CD4-positive, alpha-beta T cell (primary cell): ENCODE measurements at regions not wholly inside any gene's neighbourhood (a gene's known extent, or its start where the extent isn't known, plus 50 kb on each side); places are given as distances from the start of the nearest gene placed in this dataset.

Source experiments
- ATAC-seq: fragments of 200-7000 bp; cut with Tn5 transposase; one replicate; pipeline ENCODE4 v1.10.0; 2022; ENCODE audit warnings: mild to moderate bottlenecking; ENCODE audit not compliant: poor library complexity
- CTCF ChIA-PET: fragments of 350-600 bp; sonication (Branson Sonifier 250); formaldehyde crosslinking; loops from one replicate; lab custom pipeline; 2021; ENCODE audit warnings: antibody characterized with exemption, inconsistent platforms; lab: Charles Lee
- POLR2A ChIA-PET: fragments of 350-600 bp; sonication (Branson Sonifier 250); formaldehyde crosslinking; loops from one replicate; lab custom pipeline; 2021; ENCODE audit warnings: antibody characterized with exemption, inconsistent platforms; lab: Charles Lee
- DNase-seq, 14 experiments: peaks; one replicate each; pipeline ENCODE4 v3.0.0-alpha.2; 2013 to 2020; ENCODE audit warnings: mixed read lengths in 2 of 14
- H3K27ac ChIP-seq, 2 donors: one replicate each; pipeline versions ENCODE4 v1.5.1 to v1.7.0; 2013; ENCODE audit warnings: low read length in 2 of 2, low read depth in 1 of 2, mild to moderate bottlenecking in 1 of 2
- H3K27me3 ChIP-seq, 2 experiments: 1 replicate in 1 of 2; 2 replicates in 1 of 2; pipeline versions ENCODE4 v1.6.1 to v1.7.0; 2013; ENCODE audit warnings: low read length in 2 of 2, control low read depth in 1 of 2, mild to moderate bottlenecking in 1 of 2, moderate library complexity in 1 of 2; ENCODE audit not compliant: insufficient read depth in 2 of 2, control insufficient read depth in 1 of 2
- H3K36me3 ChIP-seq: one replicate; pipeline ENCODE4 v1.6.1; 2013; ENCODE audit warnings: low read length, control low read depth; ENCODE audit not compliant: insufficient read depth
- H3K4me1 ChIP-seq: one replicate; pipeline ENCODE4 v1.6.1; 2013; ENCODE audit warnings: low read length, control low read depth; ENCODE audit not compliant: insufficient read depth
- H3K4me3 ChIP-seq: one replicate; pipeline ENCODE4 v1.5.1; 2013; ENCODE audit warnings: mild to moderate bottlenecking, low read length, moderate library complexity
- H3K9me3 ChIP-seq, 2 experiments: 1 replicate in 1 of 2; 2 replicates in 1 of 2; pipeline versions ENCODE4 v1.6.1 to v1.7.0; 2013; ENCODE audit warnings: low read length in 2 of 2, mild to moderate bottlenecking in 2 of 2, control low read depth in 1 of 2, moderate library complexity in 1 of 2; ENCODE audit not compliant: control insufficient read depth in 1 of 2, insufficient read depth in 1 of 2
- H3K27ac Mint-ChIP-seq: one replicate; pipeline ENCODE4 v1.8.0; 2020; ENCODE audit warnings: mixed read lengths
- H3K27me3 Mint-ChIP-seq: one replicate; pipeline ENCODE4 v1.8.0; 2021; ENCODE audit warnings: mixed read lengths
- H3K36me3 Mint-ChIP-seq: one replicate; pipeline ENCODE4 v1.8.0; 2021; ENCODE audit warnings: low read depth, mixed read lengths
- H3K4me1 Mint-ChIP-seq: one replicate; pipeline ENCODE4 v1.8.0; 2021; ENCODE audit warnings: low read depth, mixed read lengths
- H3K4me3 Mint-ChIP-seq: one replicate; pipeline ENCODE4 v1.8.0; 2020; ENCODE audit warnings: mild to moderate bottlenecking, mixed read lengths
- H3K9me3 Mint-ChIP-seq: one replicate; pipeline ENCODE4 v1.8.0; 2020; ENCODE audit warnings: mixed read lengths
- CTCF ChIP-seq: fragments of 200-600 bp; IDR thresholded peaks from one replicate; pipeline ENCODE4 v1.8.0; 2022; ENCODE audit warnings: antibody characterized with exemption, mild to moderate bottlenecking
- intact Hi-C, 2 experiments: fragments of 100-400 bp; cut with DNase I in 1 of 2; cut with micrococcal nuclease in 1 of 2; formaldehyde crosslinking; loops; one replicate each; pipeline versions ENCODE4 v1.15.1 to v1.9.0; 2023 to 2025; cut with DNase I, micrococcal nuclease

- no peak for TF ChIP-seq CTCF
- DNase-seq = no peak
- Mint-ChIP-seq H3K27ac (no peak overlapping the region), H3K9me3 (no peaks in the 10 kb centered on the region), H3K4me3 (no peak overlapping the region), H3K4me1 (no peaks in the 10 kb centered on the region), H3K27me3 (peaks cover 14% of the 10 kb centered on the region), H3K36me3 (no peaks in the 10 kb centered on the region)
- no peak for ATAC-seq
- intact Hi-C loops = no loop called here
- H3K27me3 ChIP-seq = peaks cover 0 to 6% of the 10 kb centered on the region in 2 experiments
- POLR2A ChIA-PET = no interaction called here
- H3K27ac ChIP-seq = no peak overlapping the region
- H3K4me1 ChIP-seq = peaks cover 10% of the 10 kb centered on the region
- H3K9me3 ChIP-seq = peaks cover 0 to 8% of the 10 kb centered on the region in 2 experiments
- CTCF ChIA-PET = no interaction called here
- no peaks in the 10 kb centered on the region for H3K36me3 ChIP-seq
- H3K4me3 ChIP-seq = no peak overlapping the region
These were observed 73.2 kb downstream of the MRPL36 start for GRCh38 chr5:1726469-1726865.

- Histone ChIP-seq H3K4me1 (peaks cover 10% of the 10 kb centered on the region), H3K27ac (no peak overlapping the region), H3K27me3 (peaks cover 0 to 7% of the 10 kb centered on the region in 2 experiments), H3K4me3 (no peak overlapping the region), H3K9me3 (peaks cover 0 to 8% of the 10 kb centered on the region in 2 experiments), H3K36me3 (no peaks in the 10 kb centered on the region)
- Mint-ChIP-seq H3K36me3 (no peaks in the 10 kb centered on the region), H3K27ac (no peak overlapping the region), H3K27me3 (peaks cover 9% of the 10 kb centered on the region), H3K4me3 (peak overlapping the region; percentile 23), H3K9me3 (no peaks in the 10 kb centered on the region), H3K4me1 (no peaks in the 10 kb centered on the region)
- CTCF ChIA-PET = no interaction called here
- DNase-seq (peak in 1 of 14 experiments; percentile 5), ATAC-seq (no peak)
- intact Hi-C loops = no loop called here
- POLR2A ChIA-PET = no interaction called here
- TF ChIP-seq CTCF = no peak
These were observed 73.8 kb downstream of the MRPL36 start for GRCh38 chr5:1725641-1726468.

DNA sequence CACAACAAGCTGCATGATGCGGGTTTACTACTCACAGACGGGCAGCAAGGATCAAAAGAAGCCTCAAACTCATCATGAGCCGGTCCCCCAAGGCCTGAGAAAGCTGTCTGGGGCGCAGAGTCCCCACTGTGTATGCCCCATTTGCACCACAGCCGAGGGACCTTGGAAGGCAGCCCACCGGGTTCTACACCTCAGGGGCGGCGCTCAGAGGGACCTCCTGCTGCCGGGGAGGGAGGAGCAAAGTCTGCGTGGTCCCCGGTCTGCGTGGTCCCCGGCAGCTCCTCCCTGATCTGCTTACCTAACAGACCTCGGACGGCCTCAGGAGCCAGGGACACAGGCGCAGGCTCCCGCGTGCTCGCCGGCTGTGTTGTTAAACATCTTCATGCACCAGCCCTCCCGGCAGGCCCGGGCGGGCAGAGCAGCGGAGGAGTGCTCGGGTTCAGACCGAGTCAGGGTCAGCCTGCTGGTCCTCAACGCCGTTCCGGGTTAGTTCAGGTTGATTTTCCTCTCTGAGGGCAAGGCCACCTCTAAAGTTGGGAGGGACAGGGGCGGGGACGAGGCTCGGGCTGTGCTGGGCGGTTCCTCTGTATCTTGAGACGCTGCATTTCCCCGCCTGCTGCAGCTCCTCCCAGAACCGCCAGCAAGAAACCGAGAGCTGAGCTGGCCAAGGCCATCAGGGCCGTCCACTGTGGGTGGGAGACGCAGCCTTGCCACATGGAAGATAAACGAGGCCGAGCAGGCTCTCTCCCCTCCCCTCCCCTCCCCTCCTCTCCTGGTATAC is 74.6 kb downstream of the MRPL36 start:
- POLR2A ChIA-PET = interaction anchor here (1.2 kb wide), 1 partner anchor 16 kb away, joined by 3 read pairs; no protein-coding TSS in a partner anchor
- H3K9me3 Mint-ChIP-seq = peaks cover 3% of the 10 kb centered on the region
- Histone ChIP-seq H3K4me3 (peak overlapping the region; percentile 10), H3K36me3 (no peaks in the 10 kb centered on the region), H3K4me1 (peaks cover 10% of the 10 kb centered on the region), H3K27me3 (peaks cover 0 to 5% of the 10 kb centered on the region in 2 experiments), H3K9me3 (peaks cover 0 to 16% of the 10 kb centered on the region in 2 experiments), H3K27ac (no peak overlapping the region)
- intact Hi-C loops = no loop called here
- CTCF ChIA-PET = no interaction called here
- no peaks in the 10 kb centered on the region for H3K4me1 Mint-ChIP-seq
- H3K27me3 Mint-ChIP-seq = peaks cover 14% of the 10 kb centered on the region
- no peak for TF ChIP-seq CTCF
- ATAC-seq (peak; percentile 62), DNase-seq (peak in 4 of 14 experiments; percentile 20 to 56 (median 43))
- peak overlapping the region; percentile 75 for H3K4me3 Mint-ChIP-seq
- peaks cover 4% of the 10 kb centered on the region for H3K36me3 Mint-ChIP-seq
- H3K27ac Mint-ChIP-seq = no peak overlapping the region
